A673 (cell line): ENCODE measurements at regions not wholly inside any gene's neighbourhood (a gene's known extent, or its start where the extent isn't known, plus 50 kb on each side); places are given as distances from the start of the nearest gene placed in this dataset.

Experiments
- EZH2 ChIP-seq: fragments of 200-600 bp; sonication (generic); IDR thresholded peaks from 2 replicates; pipeline ENCODE4 v1.6.1; 2017; ENCODE audit warnings: borderline replicate concordance, low read depth, mild to moderate bottlenecking, mixed read lengths, antibody characterized with exemption, low read length; ENCODE audit not compliant: poor library complexity, severe bottlenecking
- TF ChIP-seq, protein P1 (sequence below): fragments of 300-800, 200-600 bp; sonication (generic); conservative IDR thresholded peaks from 2 replicates; pipeline ENCODE4 v1.5.1; 2017; ENCODE audit warnings: low read depth, mild to moderate bottlenecking, antibody characterized with exemption, low read length, moderate library complexity, mixed read lengths

DNA sequence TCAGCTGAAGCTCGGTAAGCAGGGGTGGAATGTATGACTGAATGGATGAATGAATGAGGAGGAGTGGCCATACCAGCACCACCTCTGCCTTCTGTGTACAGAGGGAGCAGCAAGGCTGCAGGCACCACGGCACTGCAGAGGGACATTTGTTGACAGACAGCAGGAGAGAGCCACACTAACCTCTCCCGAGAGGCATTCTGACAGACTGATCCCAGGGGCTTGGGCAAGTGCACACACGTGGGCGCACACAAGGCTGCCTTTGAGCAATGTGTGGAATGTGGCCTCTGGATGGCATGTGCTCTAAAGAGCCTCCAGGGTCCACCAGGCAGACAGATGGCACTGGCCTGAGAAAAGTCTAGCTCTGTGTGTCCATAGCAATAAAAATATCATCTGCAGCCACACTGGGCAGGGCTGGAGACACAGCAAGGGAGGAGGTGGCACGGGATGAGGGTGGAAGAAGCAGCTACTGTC lies 111.8 kb downstream of the ACTL7B start:
- TF ChIP-seq, protein P1, sequence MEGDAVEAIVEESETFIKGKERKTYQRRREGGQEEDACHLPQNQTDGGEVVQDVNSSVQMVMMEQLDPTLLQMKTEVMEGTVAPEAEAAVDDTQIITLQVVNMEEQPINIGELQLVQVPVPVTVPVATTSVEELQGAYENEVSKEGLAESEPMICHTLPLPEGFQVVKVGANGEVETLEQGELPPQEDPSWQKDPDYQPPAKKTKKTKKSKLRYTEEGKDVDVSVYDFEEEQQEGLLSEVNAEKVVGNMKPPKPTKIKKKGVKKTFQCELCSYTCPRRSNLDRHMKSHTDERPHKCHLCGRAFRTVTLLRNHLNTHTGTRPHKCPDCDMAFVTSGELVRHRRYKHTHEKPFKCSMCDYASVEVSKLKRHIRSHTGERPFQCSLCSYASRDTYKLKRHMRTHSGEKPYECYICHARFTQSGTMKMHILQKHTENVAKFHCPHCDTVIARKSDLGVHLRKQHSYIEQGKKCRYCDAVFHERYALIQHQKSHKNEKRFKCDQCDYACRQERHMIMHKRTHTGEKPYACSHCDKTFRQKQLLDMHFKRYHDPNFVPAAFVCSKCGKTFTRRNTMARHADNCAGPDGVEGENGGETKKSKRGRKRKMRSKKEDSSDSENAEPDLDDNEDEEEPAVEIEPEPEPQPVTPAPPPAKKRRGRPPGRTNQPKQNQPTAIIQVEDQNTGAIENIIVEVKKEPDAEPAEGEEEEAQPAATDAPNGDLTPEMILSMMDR = no peak
- no peak for TF ChIP-seq EZH2
